NB4 (cell line): ENCODE measurements at regions not wholly inside any gene's neighbourhood (a gene's known extent, or its start where the extent isn't known, plus 50 kb on each side); places are given as distances from the start of the nearest gene placed in this dataset.

ENCODE experiments used
- CTCF ChIP-seq: IDR thresholded peaks from one replicate; pipeline ENCODE4 v1.5.1; 2012; ENCODE audit warnings: low read depth, low read length
- MAX ChIP-seq: IDR thresholded peaks from 2 replicates; pipeline ENCODE4 v1.6.1; 2011; ENCODE audit warnings: low read depth, low read length
- POLR2A ChIP-seq: IDR thresholded peaks from 2 replicates; pipeline ENCODE4 v1.6.1; 2011; ENCODE audit warnings: mild to moderate bottlenecking; ENCODE audit not compliant: insufficient read length; ENCODE audit errors: extremely low read depth

GRCh38 chr4:41820473-41820872 lies 71.9 kb upstream of the PHOX2B start:
- TF ChIP-seq CTCF, result no peak
- TF ChIP-seq POLR2A, result no peak
- TF ChIP-seq MAX, result no peak
